HG03342 (cell line): ENCODE measurements at regions not wholly inside any gene's neighbourhood (a gene's known extent, or its start where the extent isn't known, plus 50 kb on each side); places are given as distances from the start of the nearest gene placed in this dataset.
"Not testable (repeated sequence)": the region's sequence is repeated elsewhere in the genome, so short reads cannot be mapped to it uniquely, and the experiment has no call there.

ENCODE experiments used
- ATAC-seq: cut with Tn5 transposase; IDR thresholded peaks from one replicate; pipeline ENCODE4 v1.9.1; 2021; ENCODE audit warnings: mild to moderate bottlenecking, moderate library complexity; ENCODE audit not compliant: unreplicated experiment

- ATAC-seq, result peak; percentile 67
Observed at GRCh38 chr1:213622365-213623063, 365.3 kb upstream of the PROX1 start.

- ATAC-seq, result peak; percentile 27
Observed at GRCh38 chr1:213623064-213623581, 364.6 kb upstream of the PROX1 start.

- no peak for ATAC-seq
Observed at GRCh38 chr1:213623862-213624261, 363.9 kb upstream of the PROX1 start.

GRCh38 chr1:213636778-213637177 lies 351.0 kb upstream of the PROX1 start:
- ATAC-seq, result not testable (repeated sequence)

GRCh38 chr1:213641312-213641711 lies 346.5 kb upstream of the PROX1 start:
- no peak for ATAC-seq

- ATAC-seq, result no peak
Observed at GRCh38 chr1:213643360-213643759, 344.4 kb upstream of the PROX1 start.

- ATAC-seq, result no peak
Observed at GRCh38 chr1:213647864-213648650, 339.7 kb upstream of the PROX1 start.

- ATAC-seq, result no peak
Observed at GRCh38 chr1:213649373-213649772, 338.4 kb upstream of the PROX1 start.

GRCh38 chr1:213650603-213651002 lies 337.2 kb upstream of the PROX1 start:
- ATAC-seq, result no peak

GRCh38 chr1:213651077-213651476 lies 336.7 kb upstream of the PROX1 start:
- ATAC-seq, result no peak

- ATAC-seq, result no peak
Observed at GRCh38 chr1:213652109-213652508, 335.7 kb upstream of the PROX1 start.

GRCh38 chr1:213656039-213656438 lies 331.7 kb upstream of the PROX1 start:
- no peak for ATAC-seq

GRCh38 chr1:213656503-213656902 lies 331.3 kb upstream of the PROX1 start:
- ATAC-seq, result no peak

- ATAC-seq, result no peak
Observed at GRCh38 chr1:213657013-213657412, 330.8 kb upstream of the PROX1 start.

- ATAC-seq, result no peak
Observed at GRCh38 chr1:213657879-213658278, 329.9 kb upstream of the PROX1 start.

GRCh38 chr1:213658457-213658856 lies 329.3 kb upstream of the PROX1 start:
- ATAC-seq, result no peak

GRCh38 chr1:213659580-213660547 lies 327.9 kb upstream of the PROX1 start:
- no peak for ATAC-seq

GRCh38 chr1:213661302-213661701 lies 326.5 kb upstream of the PROX1 start:
- no peak for ATAC-seq

GRCh38 chr1:213666113-213666512 lies 321.7 kb upstream of the PROX1 start:
- ATAC-seq, result no peak

- ATAC-seq, result no peak
Observed at GRCh38 chr1:213666922-213667321, 320.9 kb upstream of the PROX1 start.

- ATAC-seq, result no peak
Observed at GRCh38 chr1:213669512-213669911, 318.3 kb upstream of the PROX1 start.
